ENCODE measurements at regions not wholly inside any gene's neighbourhood (a gene's known extent, or its start where the extent isn't known, plus 50 kb on each side); places are given as distances from the start of the nearest gene placed in this dataset.

- Histone ChIP-seq H3K27ac (no peak overlapping the region), H3K9ac (ENCODE audit: insufficient read length) (no peak overlapping the region), H3K4me3 (no peak overlapping the region), H3K9me3 (ENCODE audit: low read depth, low read length) (no peaks in the 10 kb centered on the region), H3K36me3 (ENCODE audit: insufficient read depth, low read length) (no peaks in the 10 kb centered on the region)
- TF ChIP-seq POLR2AphosphoS5 (IDR thresholded peaks at IDR 0.05; ENCODE audit: borderline replicate concordance, low read depth, low read length) (no peak), FOXP2 (optimal IDR thresholded peaks at IDR 0.05; ENCODE audit: control extremely low read depth, extremely low read length, insufficient read depth) (no peak), EZH2 (IDR thresholded peaks at IDR 0.05) (no peak)
- no peak for DNase-seq (ENCODE audit: low read depth, low spot score)
These were observed 132.2 kb downstream of the ADSS2 start for GRCh38 chr1:244319283-244320132.

- no peaks in the 10 kb centered on the region for H3K36me3 ChIP-seq (ENCODE audit: insufficient read depth, low read length)
- no peak for DNase-seq (ENCODE audit: low read depth, low spot score)
These were observed 129.5 kb downstream of the ADSS2 start for GRCh38 chr1:244322181-244322580.

GRCh38 chr1:244322791-244323521 lies 128.8 kb downstream of the ADSS2 start:
- H3K27ac ChIP-seq = no peak overlapping the region
- H3K9me3 ChIP-seq (ENCODE audit: low read depth, low read length) = no peaks in the 10 kb centered on the region
- H3K4me3 ChIP-seq = no peak overlapping the region
- H3K9ac ChIP-seq (ENCODE audit: insufficient read length) = no peak overlapping the region
- no peaks in the 10 kb centered on the region for H3K36me3 ChIP-seq (ENCODE audit: insufficient read depth, low read length)
- TF ChIP-seq EZH2 (IDR thresholded peaks at IDR 0.05) (no peak), FOXP2 (optimal IDR thresholded peaks at IDR 0.05; ENCODE audit: control extremely low read depth, extremely low read length, insufficient read depth) (no peak), POLR2AphosphoS5 (IDR thresholded peaks at IDR 0.05; ENCODE audit: borderline replicate concordance, low read depth, low read length) (no peak)
- no peak for DNase-seq (ENCODE audit: low read depth, low spot score)

More at GRCh38 chr1:244322181-244322580, 129.5 kb downstream of the ADSS2 start:
- no peak overlapping the region for H3K27ac ChIP-seq
- no peak overlapping the region for H3K9ac ChIP-seq (ENCODE audit: insufficient read length)
- no peaks in the 10 kb centered on the region for H3K9me3 ChIP-seq (ENCODE audit: low read depth, low read length)
- no peak for TF ChIP-seq EZH2 (IDR thresholded peaks at IDR 0.05)
- no peak for TF ChIP-seq FOXP2 (optimal IDR thresholded peaks at IDR 0.05; ENCODE audit: control extremely low read depth, extremely low read length, insufficient read depth)
- TF ChIP-seq POLR2AphosphoS5 (IDR thresholded peaks at IDR 0.05; ENCODE audit: borderline replicate concordance, low read depth, low read length) = no peak
- no peak overlapping the region for H3K4me3 ChIP-seq

- no peak overlapping the region for H3K27ac ChIP-seq
- H3K9me3 ChIP-seq (ENCODE audit: low read depth, low read length) = no peaks in the 10 kb centered on the region
- H3K9ac ChIP-seq (ENCODE audit: insufficient read length) = no peak overlapping the region
- H3K36me3 ChIP-seq (ENCODE audit: insufficient read depth, low read length) = no peaks in the 10 kb centered on the region
- TF ChIP-seq POLR2AphosphoS5 (IDR thresholded peaks at IDR 0.05; ENCODE audit: borderline replicate concordance, low read depth, low read length) (no peak), EZH2 (IDR thresholded peaks at IDR 0.05) (no peak), FOXP2 (optimal IDR thresholded peaks at IDR 0.05; ENCODE audit: control extremely low read depth, extremely low read length, insufficient read depth) (no peak)
- no peak for DNase-seq (ENCODE audit: low read depth, low spot score)
- no peak overlapping the region for H3K4me3 ChIP-seq
These were observed 127.4 kb downstream of the ADSS2 start for GRCh38 chr1:244324176-244324883.

GRCh38 chr1:244325056-244325758 lies 126.5 kb downstream of the ADSS2 start:
- Histone ChIP-seq H3K27ac (no peak overlapping the region), H3K4me3 (no peak overlapping the region)
- no peak for DNase-seq (ENCODE audit: low read depth, low spot score)

GRCh38 chr1:244326757-244327156 lies 125.0 kb downstream of the ADSS2 start:
- no peak overlapping the region for H3K27ac ChIP-seq
- no peak overlapping the region for H3K9ac ChIP-seq (ENCODE audit: insufficient read length)
- H3K36me3 ChIP-seq (ENCODE audit: insufficient read depth, low read length) = no peaks in the 10 kb centered on the region
- no peak overlapping the region for H3K4me3 ChIP-seq
- no peak for DNase-seq (ENCODE audit: low read depth, low spot score)
- TF ChIP-seq POLR2AphosphoS5 (IDR thresholded peaks at IDR 0.05; ENCODE audit: borderline replicate concordance, low read depth, low read length) (no peak), EZH2 (IDR thresholded peaks at IDR 0.05) (no peak), FOXP2 (optimal IDR thresholded peaks at IDR 0.05; ENCODE audit: control extremely low read depth, extremely low read length, insufficient read depth) (no peak)
- H3K9me3 ChIP-seq (ENCODE audit: low read depth, low read length) = no peaks in the 10 kb centered on the region

More at GRCh38 chr1:244325056-244325758, 126.5 kb downstream of the ADSS2 start:
- Histone ChIP-seq H3K36me3 (ENCODE audit: insufficient read depth, low read length) (no peaks in the 10 kb centered on the region), H3K9me3 (ENCODE audit: low read depth, low read length) (no peaks in the 10 kb centered on the region), H3K9ac (ENCODE audit: insufficient read length) (no peak overlapping the region)
- TF ChIP-seq EZH2 (IDR thresholded peaks at IDR 0.05) (no peak), POLR2AphosphoS5 (IDR thresholded peaks at IDR 0.05; ENCODE audit: borderline replicate concordance, low read depth, low read length) (no peak), FOXP2 (optimal IDR thresholded peaks at IDR 0.05; ENCODE audit: control extremely low read depth, extremely low read length, insufficient read depth) (no peak)

- DNase-seq (ENCODE audit: low read depth, low spot score) = no peak
- no peaks in the 10 kb centered on the region for H3K9me3 ChIP-seq (ENCODE audit: low read depth, low read length)
- H3K36me3 ChIP-seq (ENCODE audit: insufficient read depth, low read length) = no peaks in the 10 kb centered on the region
- no peak overlapping the region for H3K27ac ChIP-seq
- no peak overlapping the region for H3K4me3 ChIP-seq
- TF ChIP-seq EZH2 (IDR thresholded peaks at IDR 0.05) (no peak), FOXP2 (optimal IDR thresholded peaks at IDR 0.05; ENCODE audit: control extremely low read depth, extremely low read length, insufficient read depth) (no peak), POLR2AphosphoS5 (IDR thresholded peaks at IDR 0.05; ENCODE audit: borderline replicate concordance, low read depth, low read length) (no peak)
- H3K9ac ChIP-seq (ENCODE audit: insufficient read length) = no peak overlapping the region
These were observed 124.2 kb downstream of the ADSS2 start for GRCh38 chr1:244327533-244327932.

Measured in SK-N-MC (cell line).